NCI-H524 (cell line): ENCODE measurements at regions not wholly inside any gene's neighbourhood (a gene's known extent, or its start where the extent isn't known, plus 50 kb on each side); places are given as distances from the start of the nearest gene placed in this dataset.

ENCODE experiments used
- DNase-seq, 2 experiments: peaks; one replicate each; lab custom pipeline; 2025; lab: John Stamatoyannopoulos, UW

DNA sequence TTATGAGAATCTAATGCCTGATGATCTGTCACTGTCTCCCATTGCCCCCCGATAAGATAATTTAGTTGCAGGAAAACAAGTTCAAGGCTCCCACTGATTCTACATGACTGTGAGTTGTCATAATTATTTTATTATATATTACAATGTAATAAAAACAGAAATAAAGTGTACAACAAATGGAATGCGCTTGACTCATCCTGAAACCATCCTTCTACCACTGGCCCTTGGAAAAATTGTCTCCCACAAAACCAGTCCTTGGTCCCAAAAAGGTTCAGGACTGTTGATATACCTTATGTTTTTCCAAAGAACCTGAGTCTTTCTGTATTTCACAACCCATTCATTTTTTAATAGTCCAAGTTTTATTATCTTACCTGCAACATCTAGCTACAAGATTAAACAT lies 403.5 kb downstream of the TAF11L14 start:
- no peak for DNase-seq

DNA sequence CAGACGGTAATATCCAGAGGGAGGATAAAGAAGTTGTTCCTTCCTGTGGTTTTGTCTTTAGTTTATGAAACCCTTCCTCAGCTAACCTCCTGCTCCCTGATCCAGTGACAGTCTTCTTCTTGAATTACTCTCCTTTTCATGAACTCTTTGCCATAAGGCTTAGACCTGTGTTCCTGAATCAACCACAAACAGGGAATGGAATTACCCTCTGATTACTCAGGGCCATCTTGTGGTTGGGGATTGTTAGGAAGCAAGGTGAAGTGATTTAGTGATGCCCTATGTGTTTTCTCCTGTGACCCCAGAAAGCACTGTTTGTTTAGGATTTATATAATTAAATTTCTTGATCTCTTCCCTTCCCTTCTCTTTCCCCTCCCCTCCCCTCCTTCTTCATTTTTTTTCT lies 409.1 kb downstream of the TAF11L14 start:
- no peak for DNase-seq

DNA sequence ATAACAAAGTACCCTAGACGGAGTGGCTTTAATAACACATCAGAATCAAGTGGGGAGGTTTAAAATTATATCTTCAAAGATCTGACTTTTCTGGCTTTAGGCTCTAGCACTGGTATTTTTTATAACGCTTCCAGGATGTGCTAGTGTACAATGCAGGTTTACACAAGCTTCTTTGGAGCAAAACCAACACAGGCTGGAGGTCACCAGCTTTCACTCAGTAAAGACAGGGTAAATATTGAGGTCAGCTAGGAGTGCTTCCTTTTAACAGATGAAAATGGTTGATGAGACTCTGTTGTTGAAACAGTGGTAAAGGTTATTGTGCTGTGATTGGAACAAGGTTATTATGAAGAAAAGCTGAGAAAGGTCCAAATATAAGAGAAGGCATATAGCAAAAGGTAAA lies 414.2 kb downstream of the TAF11L14 start:
- DNase-seq: no peak

DNA sequence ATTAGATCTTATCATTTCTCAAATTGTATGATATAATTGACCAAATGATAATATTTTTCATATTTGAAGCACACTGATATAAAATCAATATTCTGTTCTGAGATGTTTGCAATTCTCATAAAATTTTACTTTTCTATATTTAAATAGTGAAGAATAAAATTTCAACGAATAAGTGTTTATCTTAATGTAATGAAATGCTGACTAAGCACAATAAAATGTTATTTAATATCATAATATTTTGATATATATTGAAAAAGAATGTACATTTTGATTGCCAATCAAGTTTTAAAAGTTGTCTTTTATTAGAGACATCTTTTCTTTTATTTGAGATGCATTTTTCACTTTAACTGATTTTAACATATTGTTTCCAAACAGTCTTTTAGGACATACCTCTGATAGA lies 416.1 kb downstream of the TAF11L14 start:
- no peak for DNase-seq

DNA sequence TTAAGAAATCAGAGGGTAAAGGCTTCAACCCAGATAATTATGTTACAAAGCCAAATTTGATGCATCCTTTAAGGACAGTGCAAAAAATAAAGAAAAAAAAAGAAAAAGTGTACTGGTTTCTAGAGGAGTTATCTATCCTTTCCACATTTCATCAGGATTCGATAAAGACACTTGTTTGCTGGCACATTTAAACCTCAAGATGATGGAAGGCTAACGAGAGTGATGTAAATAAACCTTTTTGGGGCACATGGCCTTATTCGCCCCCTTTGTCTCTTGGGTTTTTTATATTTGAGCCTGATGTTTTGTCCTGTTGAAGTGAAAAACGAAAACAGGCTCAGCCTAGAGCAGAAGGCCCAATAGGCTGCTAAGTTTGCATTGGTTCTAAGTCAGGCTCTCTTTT lies 416.5 kb downstream of the TAF11L14 start:
- no peak for DNase-seq

DNA sequence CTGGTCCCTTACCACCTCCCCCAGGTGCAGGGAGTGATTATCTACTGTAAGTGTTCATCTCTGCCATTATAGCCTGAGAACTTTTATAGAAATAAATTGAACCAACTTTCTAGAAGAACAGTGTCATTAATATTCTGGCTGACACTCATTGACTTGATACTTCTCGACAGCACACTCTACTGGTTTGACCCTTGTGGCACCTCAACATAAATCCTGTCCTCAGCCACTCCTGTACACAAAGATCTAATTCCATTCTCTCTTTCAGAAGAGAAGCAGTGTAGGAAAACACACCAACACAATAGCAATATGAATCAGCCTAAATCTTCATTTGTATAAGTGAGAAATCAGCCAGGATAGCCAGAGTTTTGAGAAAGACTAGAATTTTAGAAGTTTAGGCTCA lies 417.7 kb downstream of the TAF11L14 start:
- no peak for DNase-seq

DNA sequence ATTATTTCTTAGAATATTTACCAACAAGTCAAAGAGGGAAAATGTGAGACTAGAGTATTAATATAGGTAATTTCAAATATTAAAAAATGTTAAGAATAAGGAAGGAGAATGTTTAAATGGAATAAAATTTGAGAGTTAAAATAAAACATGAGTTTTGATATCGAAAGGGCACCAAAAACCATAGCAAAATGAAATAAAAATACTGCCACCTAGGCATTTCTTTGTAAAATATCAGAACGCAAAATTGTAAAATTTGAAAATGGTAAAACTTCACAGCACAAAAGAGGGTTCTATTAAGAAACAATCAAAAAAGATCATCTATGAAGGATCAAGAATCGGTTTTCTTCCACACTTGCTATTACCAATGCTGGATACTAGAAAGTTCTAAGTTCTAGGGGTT lies 418.3 kb downstream of the TAF11L14 start:
- DNase-seq: no peak

DNA sequence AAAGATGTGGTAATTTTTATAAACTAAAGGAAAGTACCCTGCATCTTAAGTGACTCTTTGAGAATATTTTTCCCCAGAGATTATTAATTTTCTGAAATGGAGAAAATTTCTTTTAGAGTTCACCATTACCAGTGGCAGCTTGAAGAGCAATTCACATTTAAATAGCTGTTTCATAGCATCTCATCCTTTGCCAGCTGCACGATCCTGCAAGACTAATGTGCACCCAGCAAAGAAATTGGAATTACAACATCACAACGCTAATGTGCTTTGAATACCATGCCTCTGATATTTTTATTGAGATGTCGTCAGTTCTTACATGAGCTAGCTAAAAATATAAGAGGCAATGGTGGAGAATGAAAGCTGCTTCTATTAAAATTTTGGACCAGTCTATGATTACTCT lies 423.5 kb downstream of the TAF11L14 start:
- DNase-seq: no peak

DNA sequence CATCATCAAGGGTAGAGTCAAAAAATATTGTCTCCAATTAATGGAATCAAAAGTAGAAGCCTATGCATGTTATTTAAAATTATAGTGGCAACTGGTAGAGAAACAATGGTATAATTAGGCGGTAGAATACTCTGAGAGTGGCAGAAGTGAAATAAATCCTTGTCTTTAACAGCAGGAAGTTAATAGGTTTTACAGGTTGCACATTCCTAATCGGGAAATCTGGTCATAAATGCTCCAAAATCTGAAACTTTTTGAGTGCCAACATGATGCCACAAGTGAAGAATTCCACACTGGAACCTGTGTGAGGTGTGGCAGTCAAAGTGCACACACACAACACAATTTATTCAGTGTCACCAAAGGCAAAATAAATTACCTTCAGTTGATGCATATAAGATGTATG lies 433.4 kb downstream of the TAF11L14 start:
- peak in 1 of 2 experiments; percentile 68 for DNase-seq

DNA sequence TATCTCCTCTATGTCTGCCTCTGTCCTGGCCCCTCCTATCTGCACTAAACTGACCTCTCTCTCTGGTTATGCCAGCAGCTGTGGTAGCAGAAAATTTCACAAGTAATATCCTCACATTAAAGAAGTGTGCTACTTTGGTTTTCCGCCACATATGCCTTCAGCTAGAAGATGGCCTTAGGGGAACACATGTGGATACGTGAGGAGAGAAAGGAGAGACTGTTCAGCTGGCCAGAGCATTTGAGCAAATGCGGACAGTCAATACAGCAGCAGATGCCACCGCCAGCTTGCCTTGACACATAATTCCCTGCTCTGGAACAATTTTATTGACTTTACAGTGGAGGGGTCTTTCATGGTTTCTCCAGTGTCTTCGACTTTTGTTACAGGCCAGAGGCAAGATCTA lies 434.6 kb downstream of the TAF11L14 start:
- DNase-seq: peak; percentile 97 to 100

DNA sequence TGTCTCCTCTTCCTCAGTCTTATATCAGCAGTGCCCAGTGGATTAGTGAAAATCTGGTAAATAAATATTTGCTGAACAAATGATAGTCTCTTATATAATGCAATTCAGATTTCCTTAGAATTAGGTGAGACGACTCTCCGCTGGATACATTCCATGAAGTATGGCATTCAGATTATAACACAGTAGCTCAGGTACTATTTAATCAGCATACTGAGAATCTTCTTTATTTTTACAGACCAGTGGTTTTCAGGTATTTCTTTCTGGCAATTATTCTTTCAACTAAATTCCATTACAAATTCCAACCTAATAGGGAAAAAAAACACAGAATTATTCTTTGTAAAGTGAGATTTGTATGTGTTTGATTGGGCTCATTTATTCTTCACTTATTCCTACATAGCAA lies 435.5 kb downstream of the TAF11L14 start:
- DNase-seq: peak in 1 of 2 experiments; percentile 26

DNA sequence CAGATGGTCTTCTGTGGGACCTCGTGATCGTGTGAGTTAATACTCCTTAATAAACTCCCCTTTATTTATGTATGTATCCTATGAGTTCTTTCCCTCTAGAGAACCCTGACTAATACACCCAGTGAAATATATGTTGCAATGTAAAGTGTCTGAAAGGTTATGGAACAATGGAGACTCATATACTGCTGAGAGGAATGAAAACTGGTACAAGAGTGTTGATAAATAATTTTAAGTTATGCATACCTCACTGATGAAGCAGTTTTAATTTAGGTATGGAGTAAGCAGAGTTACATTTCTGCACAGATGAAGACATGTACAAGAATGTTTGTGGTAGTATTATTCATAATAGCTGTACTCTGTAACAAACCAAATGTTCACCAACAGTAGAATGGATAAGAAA lies 438.3 kb downstream of the TAF11L14 start:
- no peak for DNase-seq

DNA sequence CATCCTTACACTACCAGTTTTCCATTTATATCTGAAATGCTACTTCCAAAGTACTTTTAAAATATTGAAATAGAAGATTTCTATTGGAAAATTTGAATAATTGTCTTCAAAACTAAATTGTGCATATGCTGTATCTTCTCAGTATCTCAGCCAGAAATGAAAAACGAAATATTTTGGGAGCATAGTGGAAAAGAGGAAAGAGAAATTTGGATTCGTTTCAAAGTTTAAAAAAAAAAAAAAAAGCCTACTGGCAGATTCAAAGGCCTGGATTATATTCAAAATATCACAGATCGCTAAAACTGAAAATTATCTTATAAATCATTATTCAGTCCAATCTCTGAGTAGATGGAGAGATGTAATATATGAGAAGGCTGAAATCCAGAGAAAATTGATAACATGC lies 440.7 kb downstream of the TAF11L14 start:
- DNase-seq: no peak

DNA sequence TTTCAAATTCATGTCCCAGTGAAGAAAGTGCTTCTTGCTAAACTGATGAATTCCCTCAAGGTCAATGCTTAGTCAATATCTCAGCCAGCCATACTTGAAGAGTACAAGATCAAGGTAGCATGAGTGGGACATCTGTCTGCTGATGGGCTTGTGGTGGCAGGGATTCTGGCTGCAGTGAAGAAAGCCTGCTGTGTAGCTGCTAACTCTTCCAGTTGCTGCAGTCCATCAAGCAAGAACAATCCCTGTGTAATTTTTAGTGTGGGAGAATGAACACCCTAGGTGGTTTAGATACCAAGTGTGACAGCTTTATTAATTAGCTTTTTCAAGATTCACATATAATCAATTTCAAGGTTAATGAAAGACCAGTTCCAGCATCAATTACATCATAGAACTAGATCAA lies 443.9 kb downstream of the TAF11L14 start:
- peak in 1 of 2 experiments; percentile 25 for DNase-seq

DNA sequence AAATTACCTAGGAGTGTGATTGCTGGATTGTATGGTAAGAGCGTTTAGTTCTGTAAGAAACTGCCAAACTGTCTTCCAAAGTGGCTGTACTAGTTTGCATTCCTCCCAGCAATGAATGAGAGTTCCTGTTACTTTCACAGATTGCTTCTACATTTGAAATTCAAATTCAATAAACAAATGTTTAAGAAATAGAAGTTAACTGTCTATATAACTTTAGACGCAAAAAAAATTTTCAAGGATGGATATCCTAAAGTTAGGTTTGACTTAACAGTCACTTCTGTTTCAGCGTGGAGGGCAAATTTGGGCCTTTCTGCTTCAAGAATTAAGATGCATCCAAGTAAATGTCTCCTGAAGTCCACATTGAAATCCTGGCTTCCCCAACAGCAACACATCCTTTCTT lies 445.6 kb downstream of the TAF11L14 start:
- DNase-seq: no peak

DNA sequence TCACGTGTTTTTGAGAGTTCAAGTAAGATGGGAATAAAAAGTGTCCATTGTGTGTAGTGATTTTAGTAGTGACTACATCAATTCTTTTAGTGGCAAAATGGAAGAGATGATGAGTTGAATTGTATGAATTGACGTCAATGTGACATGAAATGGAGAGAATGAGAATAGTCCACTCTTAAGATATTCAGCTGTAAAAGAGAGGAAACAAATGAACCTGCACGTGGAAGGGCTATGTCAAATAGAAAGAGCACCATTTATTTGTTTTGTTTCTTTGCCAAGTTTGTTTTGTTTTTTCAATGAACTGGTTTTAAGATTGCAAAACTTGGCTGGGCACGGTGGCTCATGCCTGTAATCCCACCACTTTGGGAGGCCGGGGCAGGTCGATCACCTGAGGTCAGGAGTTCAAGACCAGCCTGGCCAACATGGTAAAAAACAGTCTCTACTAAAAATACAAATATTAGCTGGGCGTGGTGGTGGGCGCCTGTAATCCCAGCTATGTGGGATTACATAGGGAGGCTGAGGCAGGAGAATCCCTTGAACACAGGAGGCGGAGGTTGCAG lies 453.8 kb downstream of the TAF11L14 start:
- DNase-seq: no peak

DNA sequence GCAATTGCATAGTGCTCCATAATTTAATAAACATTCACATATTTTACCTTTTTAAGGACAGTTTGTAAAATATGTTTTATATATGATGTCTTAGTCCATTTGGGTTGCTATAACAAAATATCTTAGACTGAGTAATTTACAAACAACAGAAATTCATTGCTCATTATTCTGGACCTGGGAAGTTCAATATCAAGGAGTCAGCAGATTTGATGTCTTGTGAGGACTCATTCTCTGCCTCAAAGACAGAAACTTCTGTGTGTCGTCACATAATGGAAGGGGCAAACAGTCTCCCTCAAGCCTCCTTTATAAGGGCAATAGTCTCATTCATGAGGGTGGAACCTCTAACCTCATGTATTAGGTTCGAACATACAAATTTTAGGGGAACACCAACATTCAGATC lies 455.9 kb downstream of the TAF11L14 start:
- no peak for DNase-seq

DNA sequence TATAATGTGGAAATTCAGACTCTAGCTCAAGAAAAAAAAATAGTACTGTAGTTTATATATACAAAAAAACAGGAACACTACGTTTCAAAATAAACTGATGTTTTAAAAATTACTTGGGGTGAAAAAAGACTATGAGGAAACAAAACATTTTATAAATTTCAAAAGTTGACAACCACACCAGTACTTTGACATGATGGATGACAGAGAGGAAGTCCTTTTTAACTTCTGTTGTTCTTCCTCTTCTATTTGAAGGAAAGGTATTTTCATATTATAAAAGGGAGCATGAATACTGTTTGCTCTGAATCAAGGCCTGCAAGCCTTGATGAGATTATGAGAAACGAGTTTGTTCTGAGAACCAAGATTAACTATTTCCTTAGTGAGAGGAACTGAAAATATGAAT lies 456.9 kb downstream of the TAF11L14 start:
- no peak for DNase-seq

DNA sequence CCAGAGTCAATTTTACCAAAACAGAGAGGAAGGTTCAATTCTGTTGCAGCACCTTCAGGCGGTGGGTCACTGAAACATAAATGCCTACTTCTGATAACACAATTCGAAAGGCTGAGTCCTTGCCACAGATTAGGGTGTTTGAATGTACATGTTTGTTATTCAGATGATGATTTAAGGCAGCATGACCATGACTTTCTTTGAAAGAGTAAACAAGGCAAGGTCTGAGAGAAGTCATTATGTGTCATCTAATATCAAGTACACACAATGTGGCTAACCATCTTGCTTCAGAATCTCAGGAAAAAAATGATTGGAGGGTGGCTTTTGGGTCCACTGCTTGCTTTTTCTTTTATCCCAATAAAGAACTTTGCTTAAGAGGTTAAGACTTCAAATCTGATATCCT lies 457.5 kb downstream of the TAF11L14 start:
- DNase-seq: no peak

DNA sequence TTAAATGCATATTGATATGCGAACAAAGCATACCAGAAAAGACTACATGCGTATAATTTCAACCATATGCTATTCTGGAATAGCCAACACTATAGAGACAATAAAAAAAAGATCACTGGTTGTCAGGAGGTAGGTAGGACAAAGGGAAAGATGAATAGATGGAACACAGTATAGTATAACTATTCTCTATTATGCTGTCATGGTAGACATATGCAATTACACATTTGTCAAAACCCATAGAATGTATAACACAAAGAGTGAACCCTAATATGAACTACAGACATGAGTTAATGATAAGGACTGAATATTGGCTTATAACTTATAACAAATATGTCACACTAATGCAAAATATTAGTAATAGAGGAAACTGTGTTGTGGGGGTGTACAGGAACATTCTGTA lies 460.8 kb downstream of the TAF11L14 start:
- no peak for DNase-seq

DNA sequence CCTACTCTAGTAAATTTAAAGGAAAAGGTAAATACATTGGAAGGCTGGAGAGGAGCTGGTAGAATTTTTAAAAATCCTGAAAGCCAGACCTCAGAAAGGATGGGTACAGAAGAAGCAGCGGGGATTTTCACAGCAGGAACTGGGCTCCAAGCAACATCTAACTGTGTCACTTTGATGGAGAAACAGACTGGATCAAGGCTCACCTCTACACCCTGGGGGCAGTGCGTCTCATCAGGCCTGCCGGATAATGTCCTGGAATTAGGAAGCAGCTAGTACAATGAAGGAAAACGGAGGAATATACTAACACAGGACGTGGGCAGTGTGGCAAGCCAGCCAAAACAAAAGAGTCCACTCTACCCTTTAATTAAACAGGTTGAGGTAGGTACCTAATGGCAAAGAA lies 463.6 kb downstream of the TAF11L14 start:
- DNase-seq: no peak

DNA sequence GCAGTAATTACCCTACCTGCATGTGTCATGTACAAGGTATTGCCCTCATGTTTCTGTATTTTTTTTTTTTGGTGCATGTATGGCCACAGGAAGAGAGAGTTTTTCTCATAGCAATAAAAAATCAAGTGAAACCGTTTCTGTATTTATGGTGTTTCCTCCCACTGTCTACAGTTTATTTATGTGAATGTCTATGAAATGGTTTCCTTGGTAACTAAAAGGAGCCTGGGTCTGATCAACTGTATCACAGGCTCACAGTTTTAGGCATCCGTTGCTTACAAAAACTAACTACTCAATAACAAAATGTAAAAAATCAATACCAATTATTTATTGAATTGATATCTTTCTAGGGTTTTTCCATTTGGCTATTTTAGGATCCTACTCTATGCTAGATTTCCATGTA lies 464.4 kb downstream of the TAF11L14 start:
- no peak for DNase-seq

DNA sequence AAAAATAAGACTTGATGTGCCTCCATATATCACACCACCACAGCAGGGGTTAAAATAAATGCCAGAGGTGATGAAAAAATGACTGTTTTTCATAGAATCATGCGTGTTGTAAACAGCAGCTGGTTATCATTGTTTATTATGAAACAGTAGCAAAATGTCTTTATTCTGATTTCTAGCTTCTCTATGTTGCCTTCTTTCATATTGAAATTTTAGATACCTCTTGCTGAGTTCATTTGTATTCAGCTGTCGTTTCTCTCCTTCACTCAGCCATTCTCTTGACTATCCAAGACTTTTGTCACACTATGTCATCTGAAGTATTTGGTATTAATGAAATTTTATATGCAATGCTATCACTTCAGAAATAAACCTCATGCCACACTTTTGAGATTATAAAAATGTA lies 465.0 kb downstream of the TAF11L14 start:
- DNase-seq: no peak

DNA sequence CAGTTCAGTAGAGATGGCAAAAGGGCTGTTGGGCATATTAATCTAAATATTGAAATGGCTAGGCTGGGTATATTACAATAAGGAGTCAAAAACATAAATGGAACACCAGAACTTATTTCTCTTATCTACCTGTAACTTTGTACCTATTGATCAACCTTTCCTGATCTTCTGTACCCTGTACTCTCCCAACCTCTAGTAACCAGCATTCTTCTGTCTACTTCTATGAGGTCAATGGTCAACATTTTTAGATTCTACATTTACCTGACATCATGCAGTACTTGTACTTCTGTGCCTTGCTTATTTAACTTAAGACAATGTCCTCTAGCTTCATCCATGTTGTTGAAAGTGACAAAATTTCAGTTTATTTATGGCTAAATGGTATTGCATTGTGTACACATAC lies 467.3 kb downstream of the TAF11L14 start:
- DNase-seq: no peak

DNA sequence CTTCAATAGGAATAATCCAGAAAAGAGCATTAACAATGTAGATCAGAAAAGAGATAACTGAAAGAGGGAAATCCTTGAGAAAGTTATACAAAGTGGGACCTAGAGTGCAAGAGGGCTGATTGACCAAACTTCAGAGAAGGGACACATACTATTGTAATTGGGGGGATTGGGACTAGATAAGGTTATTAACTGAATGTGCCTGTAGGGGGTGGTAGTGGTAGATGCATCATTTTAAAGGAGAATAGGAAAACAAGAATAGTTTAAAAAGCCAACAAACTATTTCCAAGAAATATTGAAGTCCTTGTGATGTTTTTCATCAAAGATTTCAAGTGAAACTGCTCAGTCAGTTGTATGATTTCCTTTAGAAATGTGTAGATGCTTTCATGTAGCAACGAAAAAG lies 468.5 kb downstream of the TAF11L14 start:
- no peak for DNase-seq
